Body of pancreas (tissue), 4 donors: ENCODE measurements at regions not wholly inside any gene's neighbourhood (a gene's known extent, or its start where the extent isn't known, plus 50 kb on each side); places are given as distances from the start of the nearest gene placed in this dataset.

ENCODE experiments used
- ATAC-seq: fragments of 150-250 bp; one replicate; pipeline ENCODE4 v1.9.1; 2016
- DNase-seq, 4 donors: peaks; one replicate each; pipeline ENCODE4 v3.0.0-alpha.2; 2019
- H3K27ac ChIP-seq, 4 donors: fragments of 200-600 bp; sonication (generic); 1 replicate in 3 of 4; 2 replicates in 1 of 4; pipeline versions ENCODE4 v1.5.1 to v1.6.1; 2016 to 2019; ENCODE audit warnings: mild to moderate bottlenecking in 1 of 4, mixed read lengths in 1 of 4, moderate library complexity in 1 of 4
- H3K27me3 ChIP-seq, 2 donors: fragments of 200-600 bp; sonication (generic); one replicate each; pipeline ENCODE4 v1.6.0; 2016; ENCODE audit warnings: mild to moderate bottlenecking in 1 of 2
- H3K36me3 ChIP-seq, 2 donors: fragments of 200-600 bp; sonication (generic); replicated peaks in 1 of 2; 2 replicates each; pipeline ENCODE4 v1.5.1; 2016; ENCODE audit warnings: low read depth in 2 of 2; ENCODE audit not compliant: insufficient read depth in 1 of 2
- H3K4me1 ChIP-seq: fragments of 200-600 bp; sonication (generic); one replicate; pipeline ENCODE4 v1.6.0; 2016
- H3K4me3 ChIP-seq, 2 donors: fragments of 200-600 bp; sonication (generic); 1 replicate in 1 of 2; 2 replicates in 1 of 2; pipeline ENCODE4 v1.5.1; 2016 to 2019
- H3K9me3 ChIP-seq, 3 donors: fragments of 200-600 bp; sonication (generic); 1 replicate in 2 of 3; 2 replicates in 1 of 3; pipeline ENCODE4 v1.5.1; 2016
- POLR2A ChIP-seq, 3 donors: fragments of 450-650 bp; IDR thresholded peaks; one replicate each; pipeline ENCODE4 v1.6.1; 2016; ENCODE audit warnings: antibody characterized with exemption in 3 of 3, mild to moderate bottlenecking in 2 of 3
- WGBS, 2 donors: methylation state at CpG; one replicate each; pipeline ENCODE4 v1.1.5; 2017; 5-methylcytosine and 5-hydroxymethylcytosine counted together
- intact Hi-C: fragments of 100-400 bp; cut with DNase I; formaldehyde crosslinking; loops from one replicate; pipeline ENCODE4 v1.15.1; 2023
- TF ChIP-seq, protein P1 (sequence below), 7 experiments: fragments of 450-650 bp in 4 of 7; fragments of 200-600 bp in 3 of 7; sonication (generic) in 3 of 7; IDR thresholded peaks; one replicate each; pipeline ENCODE4 v1.5.1; 2016 to 2019; ENCODE audit warnings: antibody characterized with exemption in 7 of 7

- Histone ChIP-seq H3K4me1 (peaks cover 12% of the 10 kb centered on the region), H3K9me3 (no peaks in the 10 kb centered on the region), H3K27me3 (peaks cover 0 to 4% of the 10 kb centered on the region in 2 donors), H3K4me3 (no peak overlapping the region), H3K27ac (no peak overlapping the region), H3K36me3 (no peaks in the 10 kb centered on the region)
- intact Hi-C loops, result no loop called here
- no peak for TF ChIP-seq POLR2A (IDR thresholded peaks at IDR 0.05)
- TF ChIP-seq, protein P1, sequence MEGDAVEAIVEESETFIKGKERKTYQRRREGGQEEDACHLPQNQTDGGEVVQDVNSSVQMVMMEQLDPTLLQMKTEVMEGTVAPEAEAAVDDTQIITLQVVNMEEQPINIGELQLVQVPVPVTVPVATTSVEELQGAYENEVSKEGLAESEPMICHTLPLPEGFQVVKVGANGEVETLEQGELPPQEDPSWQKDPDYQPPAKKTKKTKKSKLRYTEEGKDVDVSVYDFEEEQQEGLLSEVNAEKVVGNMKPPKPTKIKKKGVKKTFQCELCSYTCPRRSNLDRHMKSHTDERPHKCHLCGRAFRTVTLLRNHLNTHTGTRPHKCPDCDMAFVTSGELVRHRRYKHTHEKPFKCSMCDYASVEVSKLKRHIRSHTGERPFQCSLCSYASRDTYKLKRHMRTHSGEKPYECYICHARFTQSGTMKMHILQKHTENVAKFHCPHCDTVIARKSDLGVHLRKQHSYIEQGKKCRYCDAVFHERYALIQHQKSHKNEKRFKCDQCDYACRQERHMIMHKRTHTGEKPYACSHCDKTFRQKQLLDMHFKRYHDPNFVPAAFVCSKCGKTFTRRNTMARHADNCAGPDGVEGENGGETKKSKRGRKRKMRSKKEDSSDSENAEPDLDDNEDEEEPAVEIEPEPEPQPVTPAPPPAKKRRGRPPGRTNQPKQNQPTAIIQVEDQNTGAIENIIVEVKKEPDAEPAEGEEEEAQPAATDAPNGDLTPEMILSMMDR (IDR thresholded peaks at IDR 0.05), result peak in 6 of 7 experiments; percentile 20 to 55 (median 34)
- 1% methylated on average over 70 of the region's 103 CpGs; no CpG with 5 or more reads in 1 of the 2 donors for WGBS, 2 donors
- ATAC-seq (peak; percentile 46), DNase-seq (peak in 1 of 4 donors; percentile 20)
Observed at GRCh38 chr22:48576333-48577013, 1251.2 kb downstream of the BRD1 start.

- Histone ChIP-seq H3K27ac (no peak overlapping the region), H3K27me3 (peaks cover 0 to 4% of the 10 kb centered on the region in 2 donors), H3K36me3 (no peaks in the 10 kb centered on the region), H3K9me3 (no peaks in the 10 kb centered on the region), H3K4me1 (peaks cover 12% of the 10 kb centered on the region), H3K4me3 (no peak overlapping the region)
- intact Hi-C loops, result no loop called here
- peak; percentile 10 for ATAC-seq
- DNase-seq, result no peak
- 0 to 2% methylated on average over 1 to 43 of the region's 120 CpGs for WGBS, 2 donors
- TF ChIP-seq, protein P1 (IDR thresholded peaks at IDR 0.05), result no peak
- no peak for TF ChIP-seq POLR2A (IDR thresholded peaks at IDR 0.05)
Observed at GRCh38 chr22:48575618-48576332, 1251.9 kb downstream of the BRD1 start.

GRCh38 chr22:48574776-48575617 is 1252.7 kb downstream of the BRD1 start:
- WGBS, 2 donors, result 5 to 20% methylated on average over 23 to 86 of the region's 92 CpGs
- Histone ChIP-seq H3K36me3 (no peaks in the 10 kb centered on the region), H3K4me3 (no peak overlapping the region), H3K27me3 (peaks cover 0 to 4% of the 10 kb centered on the region in 2 donors), H3K9me3 (no peaks in the 10 kb centered on the region), H3K27ac (no peak overlapping the region), H3K4me1 (peaks cover 12% of the 10 kb centered on the region)
- TF ChIP-seq POLR2A (IDR thresholded peaks at IDR 0.05), result no peak
- TF ChIP-seq, protein P1 (IDR thresholded peaks at IDR 0.05), result peak; percentile 32 to 87 (median 45)
- intact Hi-C loops, result no loop called here
- ATAC-seq (peak; percentile 88), DNase-seq (peak; percentile 61 to 65 (median 63))

DNA sequence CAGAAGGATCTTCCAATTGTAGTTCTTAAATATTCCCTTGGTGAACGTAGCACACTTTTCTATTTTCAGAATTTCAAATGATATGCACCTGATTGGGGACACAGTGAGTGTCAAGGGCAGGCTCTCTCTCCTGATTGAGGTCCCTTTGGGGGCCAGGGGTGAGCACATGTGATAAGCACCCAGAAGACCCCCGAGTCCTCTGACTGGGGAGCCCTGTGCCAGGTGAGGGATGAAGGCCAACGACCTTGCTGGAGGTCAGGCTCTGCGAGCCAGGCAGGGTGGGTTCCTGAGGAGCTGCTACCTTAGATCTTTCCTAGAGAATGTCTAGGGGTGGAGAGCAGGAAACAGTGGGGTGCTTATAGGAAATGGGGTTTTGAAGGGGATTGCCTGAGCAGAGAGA is 1253.9 kb downstream of the BRD1 start:
- Histone ChIP-seq H3K27me3 (peaks cover 0 to 4% of the 10 kb centered on the region in 2 donors), H3K4me1 (peaks cover 12% of the 10 kb centered on the region), H3K27ac (no peak overlapping the region), H3K4me3 (no peak overlapping the region), H3K9me3 (no peaks in the 10 kb centered on the region), H3K36me3 (no peaks in the 10 kb centered on the region)
- TF ChIP-seq POLR2A (IDR thresholded peaks at IDR 0.05), result no peak
- TF ChIP-seq, protein P1 (IDR thresholded peaks at IDR 0.05), result no peak
- intact Hi-C loops, result no loop called here
- no peak for ATAC-seq
- no peak for DNase-seq
- 58 to 64% methylated on average over 4 of the region's 4 CpGs for WGBS, 2 donors
